BLaER1 treated with 17β-estradiol and CSF1 and Interleukin-3, amounts not matched to agents 10 nM and 100 nM (cell line): ENCODE measurements at regions not wholly inside any gene's neighbourhood (a gene's known extent, or its start where the extent isn't known, plus 50 kb on each side); places are given as distances from the start of the nearest gene placed in this dataset.

Experiments used
- H3K27ac ChIP-seq, 11 experiments: shearing (Covaris generic); formaldehyde crosslinking; 2 replicates each; pipeline ENCODE4 v1.8.1; 2022
- H3K27me3 ChIP-seq, 11 experiments: shearing (Covaris generic); formaldehyde crosslinking; 2 replicates each; pipeline ENCODE4 v1.8.1; 2022
- H3K36me3 ChIP-seq, 11 experiments: shearing (Covaris generic); formaldehyde crosslinking; 2 replicates each; pipeline ENCODE4 v1.8.1; 2022
- H3K4me1 ChIP-seq, 10 experiments: shearing (Covaris generic); formaldehyde crosslinking; 2 replicates each; pipeline ENCODE4 v1.8.1; 2022
- H3K4me2 ChIP-seq, 11 experiments: shearing (Covaris generic); formaldehyde crosslinking; 2 replicates each; pipeline ENCODE4 v1.8.1; 2022
- H3K4me3 ChIP-seq, 10 experiments: shearing (Covaris generic); formaldehyde crosslinking; 2 replicates each; pipeline ENCODE4 v1.8.1; 2022
- H3K9ac ChIP-seq, 11 experiments: shearing (Covaris generic); formaldehyde crosslinking; 2 replicates each; pipeline ENCODE4 v1.8.1; 2022
- H3K9me3 ChIP-seq, 11 experiments: shearing (Covaris generic); formaldehyde crosslinking; replicated peaks in 1 of 11; 2 replicates each; pipeline ENCODE4 v1.8.1; 2022
- H4K20me1 ChIP-seq, 11 experiments: shearing (Covaris generic); formaldehyde crosslinking; 2 replicates each; pipeline ENCODE4 v1.8.1; 2022
- Cebpa-rat ChIP-seq, 11 experiments: shearing (Covaris generic); IDR thresholded peaks; 2 replicates each; pipeline ENCODE4 v1.8.1; 2022

DNA sequence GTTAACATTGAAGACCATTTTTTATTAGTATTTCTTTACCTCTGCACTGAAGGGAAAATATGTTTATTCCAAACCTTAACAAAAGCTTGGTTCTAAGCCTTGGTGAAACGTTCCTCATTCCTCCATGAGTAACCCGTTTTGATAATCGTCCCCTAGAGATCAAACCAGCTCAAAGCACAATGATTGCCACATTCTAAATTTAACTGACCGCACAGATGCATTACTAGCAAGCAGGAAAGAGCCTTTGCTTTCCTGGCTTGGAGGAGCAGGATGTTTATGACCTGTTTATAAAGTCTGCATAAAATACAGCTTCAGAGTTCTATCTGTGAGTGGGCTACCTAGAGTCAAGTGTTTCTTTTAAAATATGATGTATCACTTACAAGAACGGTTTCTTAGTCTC lies 193.8 kb downstream of the TMEM114 start:
- H3K9ac ChIP-seq = peak overlapping the region in 9 of 11 experiments; percentile 0 to 78 (median 67); a peak in 16 of 22 replicates
- no peaks in the 10 kb centered on the region for H3K36me3 ChIP-seq
- H3K4me3 ChIP-seq = peak overlapping the region in 6 of 10 experiments; percentile 1 to 41 (median 30); a peak in 7 of 20 replicates
- H4K20me1 ChIP-seq = no peaks in the 10 kb centered on the region
- no peaks in the 10 kb centered on the region for H3K27me3 ChIP-seq
- H3K4me2 ChIP-seq = peak overlapping the region; percentile 29 to 90 (median 77)
- peaks cover 0 to 9% (median 0%) of the 10 kb centered on the region in 11 experiments; a peak in 3 of 22 replicates for H3K9me3 ChIP-seq
- peak in 5 of 11 experiments; percentile 19 to 80 (median 78); a peak in 7 of 22 replicates for TF ChIP-seq Cebpa-rat (IDR thresholded peaks at IDR 0.05)
- H3K4me1 ChIP-seq = peaks cover 20 to 71% (median 52%) of the 10 kb centered on the region in 10 experiments
- H3K27ac ChIP-seq = peak overlapping the region in 9 of 11 experiments; percentile 1 to 91 (median 85); a peak in 17 of 22 replicates

DNA sequence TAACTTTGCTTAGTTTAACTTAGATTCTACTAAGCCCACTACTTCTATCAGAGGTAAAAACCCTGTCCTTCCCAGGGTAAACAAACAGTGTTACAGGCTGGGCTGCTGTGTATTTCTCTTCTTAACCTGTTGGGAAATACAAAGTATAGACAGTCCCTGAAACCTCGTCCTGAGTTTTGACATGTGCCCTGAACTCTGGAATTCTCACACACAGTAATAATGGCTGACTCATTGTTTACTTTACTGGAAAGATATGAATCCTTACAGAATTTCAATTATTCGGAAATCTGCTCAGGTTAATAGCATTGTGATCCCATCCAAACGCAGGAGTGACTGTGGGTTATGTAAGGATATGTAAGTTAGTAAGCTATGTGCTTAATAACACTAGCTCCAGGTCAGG lies 199.1 kb downstream of the TMEM114 start:
- Histone ChIP-seq H3K4me2 (no peak overlapping the region), H3K4me1 (peaks cover 7 to 34% (median 20%) of the 10 kb centered on the region in 10 experiments), H4K20me1 (no peaks in the 10 kb centered on the region), H3K27ac (no peak overlapping the region), H3K27me3 (no peaks in the 10 kb centered on the region), H3K36me3 (no peaks in the 10 kb centered on the region), H3K9me3 (peaks cover 0 to 9% (median 0%) of the 10 kb centered on the region in 11 experiments; a peak in 3 of 22 replicates), H3K4me3 (no peak overlapping the region), H3K9ac (no peak overlapping the region)
- TF ChIP-seq Cebpa-rat (IDR thresholded peaks at IDR 0.05) = no peak

DNA sequence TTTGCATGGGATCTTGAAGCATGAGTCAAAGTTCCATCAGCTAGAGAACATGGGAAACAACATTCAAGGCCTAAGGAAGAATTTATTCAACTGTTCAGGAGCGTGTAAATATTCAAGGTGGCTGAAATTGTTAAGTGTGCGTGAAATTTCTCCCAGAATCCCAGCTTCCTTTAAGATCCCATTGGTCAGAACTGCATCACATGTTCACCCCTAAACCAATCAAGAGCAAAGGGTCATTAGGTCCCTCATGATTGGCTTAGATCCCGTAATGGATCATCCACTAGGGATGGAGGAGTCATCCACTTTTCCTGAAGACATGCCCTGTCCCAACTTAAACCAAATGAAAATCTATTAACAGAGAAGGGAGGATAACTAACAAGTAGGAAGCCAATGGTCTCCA lies 201.6 kb downstream of the TMEM114 start:
- no peaks in the 10 kb centered on the region for H3K27me3 ChIP-seq
- H3K4me3 ChIP-seq = no peak overlapping the region
- H3K36me3 ChIP-seq = no peaks in the 10 kb centered on the region
- TF ChIP-seq Cebpa-rat (IDR thresholded peaks at IDR 0.05) = no peak
- H3K9me3 ChIP-seq = peaks cover 0 to 8% (median 0%) of the 10 kb centered on the region in 11 experiments; a peak in 3 of 22 replicates
- H3K4me2 ChIP-seq = no peak overlapping the region
- no peak overlapping the region for H3K9ac ChIP-seq
- no peak overlapping the region for H3K27ac ChIP-seq
- H3K4me1 ChIP-seq = peaks cover 0 to 24% (median 19%) of the 10 kb centered on the region in 10 experiments; a peak in 16 of 20 replicates
- no peaks in the 10 kb centered on the region for H4K20me1 ChIP-seq

DNA sequence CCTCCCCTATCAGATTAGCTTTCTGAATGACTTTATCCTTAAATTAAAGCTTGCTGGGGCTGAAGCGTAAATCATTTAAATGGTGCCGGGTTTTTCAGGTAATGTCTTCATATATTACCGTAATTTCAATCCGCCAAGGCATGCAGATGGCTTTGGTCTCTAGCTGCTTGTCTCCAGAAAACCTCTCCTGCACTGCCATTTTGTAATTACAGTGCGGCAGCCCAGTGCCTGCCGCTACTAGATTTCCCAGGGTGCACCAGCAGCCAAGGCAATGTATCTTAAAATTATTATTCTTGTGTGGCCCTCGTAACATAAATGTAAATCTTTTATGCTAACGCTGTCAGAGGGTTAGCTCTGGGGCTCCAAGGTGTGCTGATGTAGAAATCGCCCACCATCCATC lies 208.5 kb downstream of the TMEM114 start:
- no peaks in the 10 kb centered on the region for H3K36me3 ChIP-seq
- no peaks in the 10 kb centered on the region for H3K27me3 ChIP-seq
- no peaks in the 10 kb centered on the region for H4K20me1 ChIP-seq
- no peak overlapping the region for H3K4me2 ChIP-seq
- H3K4me3 ChIP-seq = no peak overlapping the region
- H3K9me3 ChIP-seq = peaks cover 0 to 4% (median 0%) of the 10 kb centered on the region in 11 experiments; a peak in 2 of 22 replicates
- no peak for TF ChIP-seq Cebpa-rat (IDR thresholded peaks at IDR 0.05)
- peaks cover 18 to 42% (median 23%) of the 10 kb centered on the region in 10 experiments for H3K4me1 ChIP-seq
- H3K27ac ChIP-seq = no peak overlapping the region
- no peak overlapping the region for H3K9ac ChIP-seq

DNA sequence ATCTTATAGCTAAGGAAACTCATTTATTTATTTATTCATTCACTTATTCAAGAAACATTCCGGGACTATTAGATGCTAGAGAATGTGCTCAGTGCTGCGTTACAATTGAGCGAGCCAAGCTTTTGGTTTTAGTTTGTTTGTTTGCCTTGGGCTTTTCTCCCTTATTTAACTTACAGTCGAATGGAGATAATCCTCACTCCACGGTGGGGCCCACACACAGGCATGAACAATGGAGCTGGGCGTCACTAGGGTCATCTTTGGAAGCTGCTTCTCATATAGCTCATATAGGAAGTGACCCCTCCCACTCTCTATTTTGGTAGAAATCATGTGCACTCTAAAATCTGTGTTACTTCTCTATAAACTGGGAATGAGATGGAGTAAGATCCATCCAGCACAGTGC lies 210.0 kb downstream of the TMEM114 start:
- Histone ChIP-seq H3K4me1 (peaks cover 10 to 51% (median 17%) of the 10 kb centered on the region in 10 experiments), H3K27ac (no peak overlapping the region), H3K9ac (no peak overlapping the region), H3K4me3 (no peak overlapping the region), H3K36me3 (no peaks in the 10 kb centered on the region), H3K4me2 (peak overlapping the region in 3 of 11 experiments; percentile 4 to 42 (median 25); a peak in 3 of 22 replicates), H3K9me3 (peaks cover 0 to 4% (median 0%) of the 10 kb centered on the region in 11 experiments; a peak in 2 of 22 replicates), H3K27me3 (no peaks in the 10 kb centered on the region), H4K20me1 (no peaks in the 10 kb centered on the region)
- no peak for TF ChIP-seq Cebpa-rat (IDR thresholded peaks at IDR 0.05)

DNA sequence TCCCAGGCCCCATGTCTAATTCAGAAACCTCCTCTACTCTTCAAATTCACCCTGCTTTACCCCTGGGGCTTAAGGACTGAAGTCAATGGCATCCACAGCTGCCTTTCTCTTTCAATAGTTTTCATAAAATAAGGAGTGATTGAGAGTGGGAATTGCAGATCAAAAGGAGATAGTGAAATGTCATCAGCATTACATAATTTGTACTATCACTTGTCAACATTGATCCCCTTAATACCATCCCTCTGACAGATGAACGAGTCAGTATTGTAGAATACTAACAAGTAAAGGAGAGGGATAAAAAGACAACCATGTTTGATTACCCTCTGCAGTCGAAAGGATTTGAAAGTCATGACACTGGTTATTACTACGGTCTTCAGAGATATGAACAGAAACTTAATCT lies 212.4 kb downstream of the TMEM114 start:
- H3K27me3 ChIP-seq = no peaks in the 10 kb centered on the region

DNA sequence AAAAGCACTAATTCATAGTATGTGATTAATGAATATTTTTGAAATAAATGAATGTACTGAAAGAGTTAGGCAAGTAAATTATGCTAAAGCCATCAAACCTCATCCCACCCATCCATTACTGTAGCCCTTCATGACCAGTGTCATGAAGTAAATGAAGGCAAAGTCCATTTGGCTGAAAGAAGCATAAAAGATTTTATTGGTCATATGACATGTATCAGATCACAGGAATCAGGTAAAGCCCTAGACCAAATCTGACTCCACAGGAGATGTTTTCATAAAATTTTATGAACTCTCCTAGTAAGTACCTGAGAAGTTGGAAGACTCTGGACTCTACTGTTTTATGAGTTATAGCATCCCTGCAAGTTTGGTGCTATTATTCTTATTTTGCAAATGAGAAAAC lies 213.5 kb downstream of the TMEM114 start:
- TF ChIP-seq Cebpa-rat (IDR thresholded peaks at IDR 0.05) = no peak
- no peak overlapping the region for H3K4me3 ChIP-seq
- H3K27me3 ChIP-seq = no peaks in the 10 kb centered on the region
- no peak overlapping the region for H3K9ac ChIP-seq
- H3K27ac ChIP-seq = no peak overlapping the region
- peaks cover 0 to 50% (median 8%) of the 10 kb centered on the region in 10 experiments; a peak in 12 of 20 replicates for H3K4me1 ChIP-seq
- H4K20me1 ChIP-seq = no peaks in the 10 kb centered on the region
- no peaks in the 10 kb centered on the region for H3K36me3 ChIP-seq
- H3K9me3 ChIP-seq = peaks cover 0 to 9% (median under 1%) of the 10 kb centered on the region in 11 experiments; a peak in 3 of 22 replicates
- peak overlapping the region in 3 of 11 experiments; percentile 9 to 38 (median 26); a peak in 3 of 22 replicates for H3K4me2 ChIP-seq

More for the DNA sequence above, 212.4 kb downstream of the TMEM114 start:
- Histone ChIP-seq H4K20me1 (no peaks in the 10 kb centered on the region), H3K4me2 (peak overlapping the region in 2 of 11 experiments; percentile 9 to 10; a peak in 3 of 22 replicates), H3K9me3 (peaks cover 0 to 4% (median 0%) of the 10 kb centered on the region in 11 experiments; a peak in 2 of 22 replicates), H3K9ac (no peak overlapping the region), H3K4me3 (no peak overlapping the region), H3K27ac (no peak overlapping the region), H3K36me3 (no peaks in the 10 kb centered on the region), H3K4me1 (peaks cover 0 to 50% (median 8%) of the 10 kb centered on the region in 10 experiments; a peak in 12 of 20 replicates)
- TF ChIP-seq Cebpa-rat (IDR thresholded peaks at IDR 0.05) = no peak

DNA sequence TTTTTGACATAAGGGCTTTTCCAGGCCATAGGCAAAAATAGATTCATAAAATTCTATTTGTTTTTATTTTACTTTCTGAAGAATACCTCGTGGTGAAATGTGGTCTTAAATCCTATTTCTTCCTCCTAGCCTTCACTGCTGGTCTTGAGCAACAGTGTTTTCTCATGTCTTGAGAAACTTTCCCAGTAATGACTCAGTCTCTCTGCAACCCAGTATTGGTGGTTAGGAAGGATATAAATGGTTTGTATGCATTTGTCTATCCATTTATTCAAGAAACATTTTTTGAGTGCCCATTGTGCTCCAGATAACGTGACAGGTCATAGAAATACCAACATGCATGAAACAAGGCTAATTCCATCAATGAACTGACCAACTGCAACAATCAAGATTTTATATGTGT lies 213.9 kb downstream of the TMEM114 start:
- H3K27me3 ChIP-seq = no peaks in the 10 kb centered on the region
- H3K4me2 ChIP-seq = peak overlapping the region in 4 of 11 experiments; percentile 2 to 38 (median 20); a peak in 3 of 22 replicates
- H3K4me1 ChIP-seq = peaks cover 0 to 50% (median 8%) of the 10 kb centered on the region in 10 experiments; a peak in 12 of 20 replicates
- H3K36me3 ChIP-seq = no peaks in the 10 kb centered on the region
- peaks cover 0 to 13% (median 4%) of the 10 kb centered on the region in 11 experiments; a peak in 7 of 22 replicates for H3K9me3 ChIP-seq
- no peak for TF ChIP-seq Cebpa-rat (IDR thresholded peaks at IDR 0.05)
- H3K9ac ChIP-seq = no peak overlapping the region
- H3K27ac ChIP-seq = no peak overlapping the region
- H4K20me1 ChIP-seq = no peaks in the 10 kb centered on the region
- H3K4me3 ChIP-seq = no peak overlapping the region

DNA sequence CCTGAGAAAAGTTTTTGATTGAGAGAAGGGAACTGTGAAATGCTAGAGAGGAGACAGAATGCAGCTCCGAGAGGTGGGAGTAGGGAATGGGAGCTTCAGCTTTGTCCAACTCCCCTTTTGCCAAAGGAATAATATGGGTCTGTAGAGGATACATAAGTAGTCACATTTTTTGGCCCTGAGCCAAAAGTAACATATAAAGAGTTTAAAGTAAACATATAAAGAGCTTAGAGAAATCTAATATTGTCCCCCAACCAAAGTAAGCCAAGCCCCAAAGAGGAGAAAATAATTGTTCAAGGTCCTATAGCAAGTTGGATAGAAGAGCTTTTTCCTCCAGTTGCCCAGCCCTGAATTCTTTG lies 215.1 kb downstream of the TMEM114 start:
- H3K27ac ChIP-seq = no peak overlapping the region
- no peaks in the 10 kb centered on the region for H4K20me1 ChIP-seq
- H3K9me3 ChIP-seq = peaks cover 0 to 22% (median 6%) of the 10 kb centered on the region in 11 experiments; a peak in 9 of 22 replicates
- no peak overlapping the region for H3K9ac ChIP-seq
- peaks cover 0 to 47% (median 8%) of the 10 kb centered on the region in 10 experiments; a peak in 12 of 20 replicates for H3K4me1 ChIP-seq
- no peak overlapping the region for H3K4me3 ChIP-seq
- no peaks in the 10 kb centered on the region for H3K27me3 ChIP-seq
- H3K4me2 ChIP-seq = 0 out of 22 replicates have a peak overlapping the region, but pooled peaks of 1 of the 11 experiments have one; percentile 26
- no peak for TF ChIP-seq Cebpa-rat (IDR thresholded peaks at IDR 0.05)
- no peaks in the 10 kb centered on the region for H3K36me3 ChIP-seq
